ENCODE measurements at regions not wholly inside any gene's neighbourhood (a gene's known extent, or its start where the extent isn't known, plus 50 kb on each side); places are given as distances from the start of the nearest gene placed in this dataset.

DNA sequence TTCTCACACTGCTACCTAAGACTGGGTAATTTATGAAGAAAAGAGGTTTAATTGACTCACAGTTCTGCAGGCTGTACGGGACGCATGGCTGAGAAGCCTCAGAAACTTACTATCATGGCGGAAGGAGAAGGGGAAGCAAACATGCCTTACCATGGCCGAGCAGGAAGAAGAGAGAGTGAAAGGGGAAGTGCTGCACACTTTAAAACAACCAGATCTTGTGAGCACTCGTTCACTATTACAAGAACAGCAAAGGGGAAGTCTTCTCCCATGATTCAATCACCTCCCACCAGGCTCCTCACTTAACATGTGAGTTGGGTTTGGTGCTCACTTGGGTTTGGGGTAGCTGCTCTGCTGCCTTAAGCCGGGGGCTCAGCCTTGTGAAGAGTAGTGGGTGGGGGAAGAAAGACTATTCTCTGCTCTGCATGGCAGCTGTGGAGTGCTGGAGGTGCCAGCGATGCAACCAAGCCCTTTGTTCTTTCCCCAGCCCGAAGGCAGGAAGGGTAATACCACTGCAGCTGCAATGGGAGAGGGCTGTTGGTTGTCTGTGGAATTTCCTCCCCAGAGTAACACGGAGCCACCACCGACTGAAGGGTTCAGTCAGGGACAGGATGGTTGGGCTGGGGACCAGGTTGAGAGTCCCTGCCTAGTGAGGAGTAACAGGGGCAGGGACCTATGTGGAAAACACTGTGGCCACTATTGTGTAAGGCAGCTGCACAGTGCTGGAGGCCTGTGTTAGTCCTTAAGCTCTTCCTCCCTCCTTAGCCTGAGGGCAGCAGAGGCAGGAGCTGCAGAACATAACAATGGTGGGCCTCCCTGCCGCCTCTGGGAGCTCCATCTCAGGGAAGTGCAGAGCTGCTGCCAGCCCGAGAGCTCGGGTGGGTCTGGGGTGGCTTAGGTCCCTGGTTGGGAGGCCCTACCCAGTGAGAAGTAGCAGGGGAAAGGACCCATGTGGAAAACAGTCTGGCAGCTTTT lies 1262.5 kb downstream of the EFNB2 start:
- DNase-seq: no peak

DNA sequence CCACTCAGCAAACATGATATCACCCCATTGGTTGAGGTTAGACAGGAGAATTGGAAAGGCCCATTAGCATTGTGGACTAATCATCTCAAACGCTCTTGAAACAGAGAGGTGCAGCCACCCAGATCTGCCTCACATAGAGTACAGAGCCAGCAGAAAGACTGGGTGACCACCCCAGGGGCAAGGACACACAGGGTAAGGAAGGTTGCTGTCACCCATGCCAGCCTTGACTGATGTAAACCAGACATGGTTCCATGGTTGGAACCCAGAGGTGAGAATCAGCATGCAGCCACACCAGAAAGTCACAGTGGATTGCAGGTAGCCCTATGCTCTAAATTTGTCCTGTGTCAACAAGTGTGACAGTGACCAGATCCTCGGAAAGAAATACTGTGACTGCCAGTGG lies 1268.8 kb downstream of the EFNB2 start:
- no peak for DNase-seq

- no peak for DNase-seq
Measured at GRCh38 chr13:105262579-105262978, 1272.9 kb downstream of the EFNB2 start.

DNA sequence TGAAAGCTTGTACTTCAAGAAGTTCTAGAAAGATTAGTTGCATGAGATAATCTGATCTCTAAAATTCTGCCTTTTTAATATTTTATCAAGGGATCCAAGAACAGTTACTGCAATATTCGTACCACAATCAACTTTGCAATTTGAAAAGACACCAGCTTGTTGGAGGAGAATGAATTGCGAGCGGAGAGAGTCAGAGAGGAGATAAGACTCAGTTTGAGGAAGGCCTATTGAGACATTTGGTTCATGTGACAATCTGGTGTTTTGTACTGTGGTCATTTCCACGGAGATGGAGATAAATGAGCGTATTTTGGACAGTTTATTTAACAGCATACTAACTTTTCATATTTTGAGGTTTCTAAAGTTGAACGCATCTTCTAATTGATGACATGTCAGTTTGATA lies 1276.0 kb downstream of the EFNB2 start:
- no peak for DNase-seq

DNA sequence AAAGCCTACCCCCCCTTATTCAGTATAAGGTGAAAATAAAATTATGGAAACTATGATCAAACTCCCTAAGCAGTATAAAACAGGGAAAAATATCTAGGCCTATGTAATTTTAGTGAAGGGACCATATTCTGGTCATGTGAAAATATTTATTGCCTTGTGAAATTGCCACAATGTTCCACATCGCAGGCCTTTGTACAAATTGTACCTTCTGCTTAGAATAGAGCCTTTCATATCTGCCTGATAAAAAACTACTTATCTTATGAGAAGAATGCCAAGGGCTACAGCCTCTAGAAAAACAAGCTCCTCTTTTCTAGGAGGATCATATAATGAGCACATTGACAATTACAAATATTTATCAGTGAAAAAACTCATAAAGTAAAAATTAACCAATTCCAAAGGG lies 1280.0 kb downstream of the EFNB2 start:
- no peak for DNase-seq

GRCh38 chr13:105251293-105251692 lies 1284.2 kb downstream of the EFNB2 start:
- DNase-seq: no peak

DNA sequence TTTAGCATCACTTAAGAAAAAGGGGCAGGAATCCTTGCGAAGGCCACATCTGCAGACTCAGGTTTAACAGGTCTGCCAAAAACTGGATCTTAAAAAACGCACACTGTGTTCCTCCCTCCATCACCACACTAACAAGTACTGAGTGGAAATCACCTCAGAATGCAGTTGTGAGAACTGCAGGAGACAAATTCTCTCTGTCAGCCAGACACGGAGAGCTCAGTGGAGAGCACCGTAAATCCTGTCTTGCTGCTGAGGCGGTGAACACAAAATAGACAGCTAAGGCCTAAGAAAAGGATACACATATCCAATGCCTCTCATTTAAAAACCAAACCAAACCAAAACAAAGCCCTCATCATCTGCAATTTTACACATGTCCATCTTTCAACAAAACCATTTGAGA lies 1287.6 kb downstream of the EFNB2 start:
- DNase-seq: no peak

DNA sequence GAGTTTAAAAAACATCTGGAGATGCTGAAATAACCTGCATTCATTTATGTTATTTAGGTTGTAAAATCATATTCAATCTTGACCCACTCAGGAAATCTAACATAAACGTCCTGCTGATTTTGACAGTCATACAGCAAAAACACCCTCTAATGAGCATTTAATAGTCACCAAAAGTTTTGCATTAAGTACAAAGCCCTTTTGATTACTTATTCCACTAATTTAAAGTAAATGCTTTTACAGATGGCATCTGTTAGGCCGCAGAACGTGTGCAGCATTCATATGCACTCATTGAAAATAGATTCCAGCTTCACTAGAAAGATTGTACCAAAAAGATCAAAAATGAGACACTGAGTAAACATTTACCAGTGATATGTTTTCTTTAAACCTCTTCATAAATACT lies 1295.1 kb downstream of the EFNB2 start:
- no peak for DNase-seq

DNA sequence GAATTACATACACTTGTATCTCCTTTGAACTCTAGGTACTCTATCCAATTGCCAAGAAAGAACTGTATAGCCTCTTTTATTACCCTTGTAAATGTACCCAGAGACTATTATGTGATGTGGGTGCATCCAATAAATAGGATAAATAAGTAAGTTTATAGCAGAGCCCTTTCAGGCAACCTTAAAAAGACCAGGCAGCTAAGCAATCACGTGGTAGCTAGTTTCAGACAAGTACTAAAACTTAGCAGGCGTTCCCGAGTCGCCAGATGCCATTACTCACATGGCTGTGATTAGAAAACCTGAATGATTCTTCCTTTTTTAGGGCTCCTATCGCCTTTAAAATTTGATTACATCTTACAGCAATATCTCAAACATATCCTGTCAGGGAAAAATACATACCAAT lies 1303.0 kb downstream of the EFNB2 start:
- DNase-seq: no peak

DNA sequence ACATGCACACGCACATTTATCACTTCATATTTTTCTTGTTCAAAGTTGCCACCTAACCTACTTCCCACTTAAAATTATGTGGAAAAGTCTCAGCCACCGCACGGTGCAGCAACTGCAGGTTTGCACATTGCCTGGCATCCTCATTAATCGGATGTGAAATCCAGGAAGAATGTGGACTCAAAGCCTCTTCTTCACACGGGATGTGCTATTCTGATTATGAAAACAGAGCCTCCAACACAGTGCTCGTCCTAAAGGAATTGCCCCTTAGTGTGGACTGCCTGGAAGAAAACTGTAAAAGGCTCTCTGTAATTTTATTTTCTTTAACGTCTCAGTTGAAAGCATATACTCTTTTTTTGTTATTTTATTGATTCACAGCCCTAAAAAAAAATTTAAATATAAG lies 1303.5 kb downstream of the EFNB2 start:
- DNase-seq: no peak

DNA sequence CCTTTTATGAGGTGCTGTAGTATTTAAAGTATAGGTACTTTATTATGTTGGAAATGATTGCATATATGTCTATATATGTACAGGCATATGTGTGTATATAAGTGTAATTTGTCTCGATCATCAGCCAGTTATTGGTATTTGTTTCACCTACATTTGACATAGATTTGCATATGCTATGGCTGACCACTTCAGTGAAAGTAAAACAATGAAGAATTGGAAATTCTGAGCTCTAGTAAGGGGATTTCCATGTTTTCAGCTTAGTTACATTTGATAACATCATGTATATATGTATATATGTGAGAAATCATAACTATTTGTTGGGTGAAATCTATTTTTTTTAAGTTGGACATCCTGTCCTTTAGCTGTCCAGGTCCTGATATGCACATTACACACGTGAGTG lies 1303.9 kb downstream of the EFNB2 start:
- no peak for DNase-seq

DNA sequence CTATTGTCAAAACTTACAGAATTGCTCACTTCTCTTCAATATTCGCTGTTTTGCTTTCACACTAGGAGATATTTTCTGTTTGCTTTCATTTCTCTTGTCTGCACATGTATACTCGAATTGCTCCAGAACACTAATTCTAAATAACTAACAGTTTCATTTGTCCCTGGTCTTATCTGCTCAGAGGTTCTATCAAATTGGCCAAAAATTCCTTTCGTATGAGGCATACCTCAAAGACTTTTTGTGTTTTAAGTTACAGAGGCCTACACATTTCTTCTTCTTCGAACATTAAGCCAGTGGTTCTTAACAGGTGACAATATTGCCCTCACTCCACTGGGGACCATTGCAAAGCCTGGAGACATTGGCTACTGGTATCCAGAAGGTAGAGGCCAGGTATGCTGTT lies 1314.6 kb downstream of the EFNB2 start:
- no peak for DNase-seq

DNA sequence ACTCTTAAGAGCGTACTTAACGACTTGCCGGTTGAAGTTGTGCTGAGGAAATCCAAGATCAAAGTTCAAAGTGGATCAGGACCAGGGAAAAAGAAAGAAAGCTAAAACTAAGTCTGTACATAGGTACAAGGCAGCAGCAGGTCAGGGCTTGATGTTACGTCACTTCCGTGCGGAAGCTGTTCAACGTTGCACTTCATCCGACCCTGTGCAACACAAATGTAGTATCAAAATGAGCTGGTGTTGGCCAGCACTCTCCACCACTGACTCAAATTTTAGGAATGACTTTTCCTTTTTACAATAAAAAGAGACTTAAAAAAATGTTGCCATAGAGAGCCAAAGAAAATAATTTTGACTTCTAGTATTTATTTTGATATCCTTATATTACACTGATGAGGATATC lies 1315.4 kb downstream of the EFNB2 start:
- DNase-seq: no peak

GRCh38 chr13:105219651-105220050 lies 1315.8 kb downstream of the EFNB2 start:
- no peak for DNase-seq

DNA sequence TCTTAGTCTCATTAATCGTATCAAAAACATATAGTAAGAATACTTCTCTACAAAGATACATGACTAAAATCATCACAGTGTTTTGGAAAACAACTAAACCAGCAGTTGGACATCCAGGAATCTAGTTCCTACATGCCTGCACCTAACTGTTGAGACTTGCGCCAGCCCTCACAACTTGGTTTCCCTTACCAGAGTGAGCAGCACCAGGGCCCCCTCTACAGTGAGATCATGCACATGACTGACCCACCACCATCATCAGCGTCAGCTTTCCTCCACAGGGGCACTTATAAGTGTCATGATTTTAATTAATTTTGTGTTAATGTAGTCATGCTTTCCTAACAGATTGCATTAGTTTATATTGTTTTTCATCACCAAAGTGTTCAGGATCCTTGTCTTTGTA lies 1322.0 kb downstream of the EFNB2 start:
- no peak for DNase-seq

GRCh38 chr13:105207572-105208293 lies 1327.7 kb downstream of the EFNB2 start:
- DNase-seq: no peak

- DNase-seq: peak; percentile 13 to 82
Measured at GRCh38 chr13:105202354-105202753, 1333.1 kb downstream of the EFNB2 start.

GRCh38 chr13:105201351-105201750 lies 1334.1 kb downstream of the EFNB2 start:
- DNase-seq: no peak

GRCh38 chr13:105200181-105200580 lies 1335.3 kb downstream of the EFNB2 start:
- DNase-seq: no peak

DNA sequence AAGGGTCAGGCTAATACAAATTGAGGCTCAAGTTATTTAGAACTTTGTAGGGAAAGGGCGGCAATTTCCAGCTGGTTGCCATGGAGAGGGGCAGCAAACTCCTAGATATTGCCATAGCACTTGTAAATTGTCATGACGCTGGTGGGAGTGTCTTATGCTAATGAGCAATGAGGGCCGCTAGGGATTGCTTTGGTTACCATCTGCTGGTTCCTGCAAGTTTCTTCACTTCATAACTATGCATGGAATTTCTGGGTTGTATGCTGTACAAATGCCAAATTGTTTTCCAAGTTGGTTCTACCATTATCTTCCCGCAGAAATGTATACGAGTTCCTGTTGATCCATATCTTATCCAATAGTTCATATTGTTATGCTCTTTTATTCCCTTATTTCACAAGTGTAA lies 1339.4 kb downstream of the EFNB2 start:
- DNase-seq: no peak

DNA sequence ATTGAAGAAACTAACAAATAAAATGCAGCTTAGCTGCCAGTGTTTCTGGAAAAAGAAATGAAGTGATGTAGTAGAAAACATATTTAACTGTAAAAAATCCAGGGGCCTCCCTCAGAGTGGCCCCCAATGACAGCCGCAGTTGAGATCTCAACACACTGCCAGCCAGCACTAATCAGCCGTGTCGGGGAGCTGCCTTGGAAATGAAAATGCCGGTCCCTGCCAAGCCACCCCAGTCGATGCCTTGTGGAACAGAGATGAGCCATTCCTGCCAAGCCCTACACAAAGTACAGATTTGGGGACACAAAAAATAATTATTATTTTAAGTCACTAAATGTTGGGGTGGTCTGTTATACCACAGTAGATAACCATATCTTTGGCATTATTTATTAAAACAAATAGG lies 1342.4 kb downstream of the EFNB2 start:
- no peak for DNase-seq

DNA sequence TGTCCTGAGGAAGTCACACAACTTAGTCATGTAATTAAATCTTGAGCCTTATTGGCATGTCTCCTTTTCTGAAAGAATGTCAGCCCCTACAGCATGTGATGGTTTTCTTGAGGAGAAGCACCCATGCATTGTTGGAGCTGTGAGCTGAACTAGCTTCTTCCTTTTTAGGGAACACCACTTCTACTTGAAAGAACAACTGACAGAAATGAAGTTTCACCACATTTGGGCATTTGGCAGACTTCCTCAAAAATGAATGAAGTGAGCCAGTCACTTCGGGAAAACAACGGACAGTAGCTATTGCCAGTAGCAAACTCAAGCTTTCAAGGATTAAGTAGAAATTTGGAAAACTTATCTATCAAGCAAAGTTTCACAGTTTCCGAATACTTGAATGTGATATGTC lies 1351.3 kb downstream of the EFNB2 start:
- no peak for DNase-seq

GRCh38 chr13:105177265-105177900 lies 1358.1 kb downstream of the EFNB2 start:
- DNase-seq: peak in 1 of 2 donors; percentile 42

DNA sequence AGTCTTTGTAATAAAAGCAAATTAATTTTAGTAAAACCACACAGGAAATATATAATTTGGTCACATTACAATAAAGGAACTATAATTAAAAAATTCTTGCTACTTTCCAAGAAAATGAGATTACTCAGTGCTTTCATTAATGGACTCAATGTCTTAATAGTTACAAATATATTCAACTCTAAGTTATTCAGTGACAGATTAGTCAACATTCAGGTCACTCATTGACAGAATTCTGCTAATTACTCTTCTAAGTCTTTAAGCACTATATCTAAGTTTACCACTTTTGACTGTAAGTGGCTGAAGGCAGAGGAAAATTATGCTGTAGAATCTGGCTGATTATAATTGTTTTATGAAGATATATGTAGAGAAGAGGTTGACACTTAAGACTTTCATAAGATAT lies 1365.0 kb downstream of the EFNB2 start:
- DNase-seq: no peak

All from hippocampal formation (tissue), 2 donors.